ENCODE measurements at regions not wholly inside any gene's neighbourhood (a gene's known extent, or its start where the extent isn't known, plus 50 kb on each side); places are given as distances from the start of the nearest gene placed in this dataset.

- no peak for TF ChIP-seq MAF1 (CRISPR knock-in tag; IDR thresholded peaks at IDR 0.05; ENCODE audit: borderline replicate concordance)
- no peak for TF ChIP-seq HIVEP1 (CRISPR knock-in tag; IDR thresholded peaks at IDR 0.05)
- TF ChIP-seq ZNF224 (CRISPR knock-in tag; IDR thresholded peaks at IDR 0.05): no peak
- TF ChIP-seq KAT8 (CRISPR knock-in tag; IDR thresholded peaks at IDR 0.05): no peak
- no peak for TF ChIP-seq PRDM4 (CRISPR knock-in tag; IDR thresholded peaks at IDR 0.05; ENCODE audit: borderline replicate concordance)
- no peak for TF ChIP-seq ZBTB49 (CRISPR knock-in tag; IDR thresholded peaks at IDR 0.05; ENCODE audit: borderline replicate concordance)
- no peak for TF ChIP-seq SMARCE1 (IDR thresholded peaks at IDR 0.05; ENCODE audit: borderline replicate concordance)
- no peak for TF ChIP-seq ZNF720 (CRISPR knock-in tag; IDR thresholded peaks at IDR 0.05)
- no peak for TF ChIP-seq POLR2AphosphoS2 (IDR thresholded peaks at IDR 0.05; ENCODE audit: low read depth, low read length)
- TF ChIP-seq SNRNP70 (IDR thresholded peaks at IDR 0.05; ENCODE audit: low read depth, low read length): no peak
- no peak for TF ChIP-seq ZNF792 (CRISPR knock-in tag; IDR thresholded peaks at IDR 0.05)
Observed at GRCh38 chr20:19834783-19835182, 76.7 kb downstream of the RIN2 start (continued).

All from HepG2 (cell line).